HG03039 (cell line): ENCODE measurements at regions not wholly inside any gene's neighbourhood (a gene's known extent, or its start where the extent isn't known, plus 50 kb on each side); places are given as distances from the start of the nearest gene placed in this dataset.
"Not testable (repeated sequence)": the region's sequence is repeated elsewhere in the genome, so short reads cannot be mapped to it uniquely, and the experiment has no call there.

Experiments used
- ATAC-seq: cut with Tn5 transposase; IDR thresholded peaks from one replicate; pipeline ENCODE4 v1.9.1; 2021; ENCODE audit warnings: mild to moderate bottlenecking, moderate library complexity; ENCODE audit not compliant: unreplicated experiment

- ATAC-seq, result no peak
Measured at GRCh38 chr13:63448692-63449091, 2033.0 kb upstream of the PCDH20 start.

GRCh38 chr13:63446329-63446728 is 2030.7 kb upstream of the PCDH20 start:
- ATAC-seq, result no peak

- ATAC-seq, result not testable (repeated sequence)
Measured at GRCh38 chr13:63444225-63444624, 2028.6 kb upstream of the PCDH20 start.

- no peak for ATAC-seq
Measured at GRCh38 chr13:63438951-63439350, 2023.3 kb upstream of the PCDH20 start.

GRCh38 chr13:63436325-63436668 is 2020.6 kb upstream of the PCDH20 start:
- no peak for ATAC-seq

GRCh38 chr13:63435667-63436324 is 2020.1 kb upstream of the PCDH20 start:
- ATAC-seq, result no peak

- ATAC-seq, result no peak
Measured at GRCh38 chr13:63433546-63434150, 2018.0 kb upstream of the PCDH20 start.

GRCh38 chr13:63427170-63427569 is 2011.5 kb upstream of the PCDH20 start:
- ATAC-seq, result no peak

- no peak for ATAC-seq
Measured at GRCh38 chr13:63425131-63425530, 2009.5 kb upstream of the PCDH20 start.

- ATAC-seq, result no peak
Measured at GRCh38 chr13:63421123-63421522, 2005.5 kb upstream of the PCDH20 start.

- ATAC-seq, result no peak
Measured at GRCh38 chr13:63420685-63421084, 2005.0 kb upstream of the PCDH20 start.

GRCh38 chr13:63414247-63414646 is 1998.6 kb upstream of the PCDH20 start:
- no peak for ATAC-seq

- ATAC-seq, result no peak
Measured at GRCh38 chr13:63409791-63410351, 1994.2 kb upstream of the PCDH20 start.

- no peak for ATAC-seq
Measured at GRCh38 chr13:63408331-63409189, 1992.9 kb upstream of the PCDH20 start.

GRCh38 chr13:63403733-63404132 is 1988.1 kb upstream of the PCDH20 start:
- ATAC-seq, result no peak

GRCh38 chr13:63396746-63397145 is 1981.1 kb upstream of the PCDH20 start:
- no peak for ATAC-seq

- ATAC-seq, result no peak
Measured at GRCh38 chr13:63393112-63393511, 1977.5 kb upstream of the PCDH20 start.

- no peak for ATAC-seq
Measured at GRCh38 chr13:63389756-63390155, 1974.1 kb upstream of the PCDH20 start.

GRCh38 chr13:63381078-63381859 is 1965.6 kb upstream of the PCDH20 start:
- ATAC-seq, result no peak

GRCh38 chr13:63377986-63378385 is 1962.3 kb upstream of the PCDH20 start:
- ATAC-seq, result no peak

GRCh38 chr13:63370101-63370500 is 1954.5 kb upstream of the PCDH20 start:
- ATAC-seq, result no peak
